COLO829 (cell line): ENCODE measurements at regions not wholly inside any gene's neighbourhood (a gene's known extent, or its start where the extent isn't known, plus 50 kb on each side); places are given as distances from the start of the nearest gene placed in this dataset.
"Not testable (repeated sequence)": the region's sequence is repeated elsewhere in the genome, so short reads cannot be mapped to it uniquely, and the experiment has no call there.

ENCODE experiments used
- DNase-seq: peaks from one replicate; pipeline ENCODE4 v3.0.0; 2012; ENCODE audit warnings: low spot score

GRCh38 chr10:23648618-23649017 is 209.7 kb downstream of the OTUD1 start:
- DNase-seq: no peak

- DNase-seq: peak; percentile 9
Measured at GRCh38 chr10:23656735-23657134, 217.9 kb downstream of the OTUD1 start.

- no peak for DNase-seq
Measured at GRCh38 chr10:23657677-23658076, 218.8 kb downstream of the OTUD1 start.

GRCh38 chr10:23671866-23672265 is 233.0 kb downstream of the OTUD1 start:
- not testable (repeated sequence) for DNase-seq

- DNase-seq: no peak
Measured at GRCh38 chr10:23675585-23675984, 236.7 kb downstream of the OTUD1 start.

GRCh38 chr10:23676296-23676695 is 237.4 kb downstream of the OTUD1 start:
- no peak for DNase-seq

- no peak for DNase-seq
Measured at GRCh38 chr10:23686722-23687121, 247.8 kb downstream of the OTUD1 start.

- no peak for DNase-seq
Measured at GRCh38 chr10:23692736-23693135, 253.9 kb downstream of the OTUD1 start.

- no peak for DNase-seq
Measured at GRCh38 chr10:23693501-23693901, 254.6 kb downstream of the OTUD1 start.

- DNase-seq: no peak
Measured at GRCh38 chr10:23693925-23694324, 255.1 kb downstream of the OTUD1 start.

GRCh38 chr10:23694446-23694920 is 255.6 kb downstream of the OTUD1 start:
- DNase-seq: no peak

GRCh38 chr10:23694921-23695824 is 256.3 kb downstream of the OTUD1 start:
- no peak for DNase-seq

- DNase-seq: no peak
Measured at GRCh38 chr10:23695825-23696420, 257.0 kb downstream of the OTUD1 start.

GRCh38 chr10:23696476-23696875 is 257.6 kb downstream of the OTUD1 start:
- no peak for DNase-seq

GRCh38 chr10:23702977-23703414 is 264.1 kb downstream of the OTUD1 start:
- DNase-seq: peak; percentile 22

- DNase-seq: no peak
Measured at GRCh38 chr10:23715363-23715762, 276.5 kb downstream of the OTUD1 start.

GRCh38 chr10:23717913-23718312 is 279.0 kb downstream of the OTUD1 start:
- DNase-seq: no peak

GRCh38 chr10:23718946-23719345 is 280.1 kb downstream of the OTUD1 start:
- no peak for DNase-seq

- DNase-seq: no peak
Measured at GRCh38 chr10:23723796-23724195, 284.9 kb downstream of the OTUD1 start.

- DNase-seq: no peak
Measured at GRCh38 chr10:23725548-23725947, 286.7 kb downstream of the OTUD1 start.

GRCh38 chr10:23742368-23742767 is 303.5 kb downstream of the OTUD1 start:
- no peak for DNase-seq

- DNase-seq: no peak
Measured at GRCh38 chr10:23742807-23743206, 303.9 kb downstream of the OTUD1 start.

GRCh38 chr10:23754179-23754578 is 315.3 kb downstream of the OTUD1 start:
- DNase-seq: no peak
